M059J (cell line): ENCODE measurements at regions not wholly inside any gene's neighbourhood (a gene's known extent, or its start where the extent isn't known, plus 50 kb on each side); places are given as distances from the start of the nearest gene placed in this dataset.
"Not testable (repeated sequence)": the region's sequence is repeated elsewhere in the genome, so short reads cannot be mapped to it uniquely, and the experiment has no call there.

Experiments
- DNase-seq: peaks from one replicate; pipeline ENCODE4 v3.0.0-alpha.2; 2012; ENCODE audit warnings: low read depth

GRCh38 chr11:122604621-122605020 lies 50.9 kb upstream of the UBASH3B start:
- DNase-seq, result no peak

GRCh38 chr11:122601141-122602125 lies 54.1 kb upstream of the UBASH3B start:
- DNase-seq, result peak; percentile 74

- no peak for DNase-seq
These were observed 55.2 kb upstream of the UBASH3B start for GRCh38 chr11:122600290-122600689.

GRCh38 chr11:122599434-122599833 lies 56.1 kb upstream of the UBASH3B start:
- DNase-seq, result no peak

GRCh38 chr11:122598971-122599370 lies 56.6 kb upstream of the UBASH3B start:
- peak; percentile 59 for DNase-seq

GRCh38 chr11:122597511-122597910 lies 58.0 kb upstream of the UBASH3B start:
- DNase-seq, result no peak

GRCh38 chr11:122594986-122595645 lies 60.4 kb upstream of the UBASH3B start:
- peak; percentile 38 for DNase-seq

- DNase-seq, result no peak
These were observed 61.8 kb upstream of the UBASH3B start for GRCh38 chr11:122593473-122594420.

- DNase-seq, result no peak
These were observed 62.9 kb upstream of the UBASH3B start for GRCh38 chr11:122592641-122593040.

- peak; percentile 58 for DNase-seq
These were observed 70.9 kb upstream of the UBASH3B start for GRCh38 chr11:122584670-122585069.

- not testable (repeated sequence) for DNase-seq
These were observed 75.5 kb upstream of the UBASH3B start for GRCh38 chr11:122580071-122580470.

GRCh38 chr11:122578171-122578825 lies 77.2 kb upstream of the UBASH3B start:
- peak; percentile 61 for DNase-seq

GRCh38 chr11:122572592-122572991 lies 82.9 kb upstream of the UBASH3B start:
- DNase-seq, result no peak

GRCh38 chr11:122563761-122564160 lies 91.8 kb upstream of the UBASH3B start:
- no peak for DNase-seq

GRCh38 chr11:122559734-122560382 lies 95.7 kb upstream of the UBASH3B start:
- peak; percentile 41 for DNase-seq

- not testable (repeated sequence) for DNase-seq
These were observed 96.3 kb upstream of the UBASH3B start for GRCh38 chr11:122559218-122559617.

GRCh38 chr11:122557163-122557562 lies 98.4 kb upstream of the UBASH3B start:
- DNase-seq, result not testable (repeated sequence)

GRCh38 chr11:122556605-122557004 lies 98.9 kb upstream of the UBASH3B start:
- no peak for DNase-seq

- DNase-seq, result no peak
These were observed 117.5 kb upstream of the UBASH3B start for GRCh38 chr11:122538060-122538459.

- no peak for DNase-seq
These were observed 130.6 kb upstream of the UBASH3B start for GRCh38 chr11:122524898-122525297.
